Adrenal gland (tissue), 9 donors: ENCODE measurements at regions not wholly inside any gene's neighbourhood (a gene's known extent, or its start where the extent isn't known, plus 50 kb on each side); places are given as distances from the start of the nearest gene placed in this dataset.

ENCODE experiments used
- DNase-seq, 7 donors: peaks; one replicate each; pipeline ENCODE4 v3.0.0-alpha.2; 2019 to 2020
- H3K27ac ChIP-seq, 5 donors: fragments of 200-600 bp; sonication (generic) in 4 of 5; 1 replicate in 3 of 5; 2 replicates in 2 of 5; pipeline versions ENCODE4 v1.5.1 to v1.8.0; 2016 to 2020; ENCODE audit warnings: mild to moderate bottlenecking in 1 of 5
- H3K27me3 ChIP-seq: fragments of 200-600 bp; 2 replicates; pipeline ENCODE4 v1.8.0; 2021
- H3K36me3 ChIP-seq, 2 donors: fragments of 200-600 bp; replicated peaks in 1 of 2; 1 replicate in 1 of 2; 2 replicates in 1 of 2; pipeline versions ENCODE4 v1.5.1 to v1.8.0; 2018 to 2022
- H3K4me1 ChIP-seq, 2 donors: fragments of 200-600 bp; replicated peaks in 1 of 2; 1 replicate in 1 of 2; 2 replicates in 1 of 2; pipeline versions ENCODE4 v1.5.1 to v1.8.0; 2018 to 2021
- H3K4me3 ChIP-seq, 4 donors: fragments of 200-600 bp; sonication (generic) in 3 of 4; one replicate each; pipeline ENCODE4 v1.5.1; 2016 to 2018
- H3K9me3 ChIP-seq, 3 donors: fragments of 200-600 bp; sonication (generic) in 1 of 3; replicated peaks in 1 of 3; 1 replicate in 2 of 3; 2 replicates in 1 of 3; pipeline versions ENCODE4 v1.5.1 to v1.8.0; 2016 to 2021
- CTCF ChIP-seq, 6 experiments: fragments of 450-650 bp in 4 of 6; fragments of 200-600 bp in 2 of 6; sonication (generic) in 1 of 6; IDR thresholded peaks; 1 replicate in 5 of 6; 2 replicates in 1 of 6; pipeline versions ENCODE4 v1.5.1 to v1.8.0; 2016 to 2021; ENCODE audit warnings: antibody characterized with exemption in 6 of 6, mild to moderate bottlenecking in 2 of 6, moderate library complexity in 1 of 6
- POLR2A ChIP-seq, 2 donors: fragments of 450-650 bp; IDR thresholded peaks; one replicate each; pipeline ENCODE4 v1.6.1; 2017; ENCODE audit warnings: antibody characterized with exemption in 2 of 2, mild to moderate bottlenecking in 2 of 2, moderate library complexity in 1 of 2
- WGBS, 4 donors: extraction: QIAGEN DNeasy Blood & Tissue Kit in 2 of 4; methylation state at CpG; one replicate each; pipeline versions ENCODE4 v1.1.5 to v1.1.7; 2013 to 2017; 5-methylcytosine and 5-hydroxymethylcytosine counted together
- intact Hi-C, 2 donors: fragments of 100-400 bp; cut with DNase I; formaldehyde crosslinking; loops; one replicate each; pipeline versions ENCODE4 v1.14.1 to v1.15.0; 2022 to 2023
- donor health status: healthy with polysubstance abuse.
- donor health status: Bipolar disorder and iron deficiency.
- donor health status: DM: yes; HTN: yes; CAD: no.
- donor health status: DM: no; HTN: no; CAD: no.
- donor health status: DM: no; HTN: no; CAD: no.

GRCh38 chr2:52452201-52452600, 1315.4 kb upstream of the CHAC2 start:
- no peak overlapping the region for H3K27ac ChIP-seq
- no peaks in the 10 kb centered on the region for H3K27me3 ChIP-seq
- no peaks in the 10 kb centered on the region for H3K4me1 ChIP-seq
- no peaks in the 10 kb centered on the region for H3K36me3 ChIP-seq
- DNase-seq = no peak
- 75 to 82% (median 78%) methylated on average over 4 of the region's 4 CpGs for WGBS, 4 donors
- intact Hi-C loops = no loop called here
- no peak for TF ChIP-seq CTCF (IDR thresholded peaks at IDR 0.05)
- TF ChIP-seq POLR2A (IDR thresholded peaks at IDR 0.05) = no peak
- H3K4me3 ChIP-seq = no peak overlapping the region
- H3K9me3 ChIP-seq = no peaks in the 10 kb centered on the region

GRCh38 chr2:52445686-52446085, 1321.9 kb upstream of the CHAC2 start:
- intact Hi-C loops = no loop called here
- no peaks in the 10 kb centered on the region for H3K9me3 ChIP-seq
- TF ChIP-seq POLR2A (IDR thresholded peaks at IDR 0.05) (no peak), CTCF (IDR thresholded peaks at IDR 0.05) (no peak)
- H3K27ac ChIP-seq = no peak overlapping the region
- no peaks in the 10 kb centered on the region for H3K36me3 ChIP-seq
- no peak for DNase-seq
- no peaks in the 10 kb centered on the region for H3K4me1 ChIP-seq
- H3K27me3 ChIP-seq = no peaks in the 10 kb centered on the region
- no peak overlapping the region for H3K4me3 ChIP-seq

GRCh38 chr2:52431352-52431760, 1336.2 kb upstream of the CHAC2 start:
- Histone ChIP-seq H3K27me3 (no peaks in the 10 kb centered on the region), H3K9me3 (no peaks in the 10 kb centered on the region), H3K4me1 (no peaks in the 10 kb centered on the region), H3K27ac (no peak overlapping the region), H3K4me3 (no peak overlapping the region), H3K36me3 (no peaks in the 10 kb centered on the region)
- TF ChIP-seq POLR2A (IDR thresholded peaks at IDR 0.05) (no peak), CTCF (IDR thresholded peaks at IDR 0.05) (no peak)
- WGBS, 4 donors = 80 to 89% (median 85%) methylated on average over 4 to 12 of the region's 12 CpGs
- intact Hi-C loops = no loop called here
- DNase-seq = no peak

GRCh38 chr2:52429740-52430139, 1337.9 kb upstream of the CHAC2 start:
- no peaks in the 10 kb centered on the region for H3K4me1 ChIP-seq
- intact Hi-C loops = no loop called here
- WGBS, 4 donors = 45 to 70% (median 51%) methylated on average over 3 of the region's 3 CpGs
- no peak for DNase-seq
- no peaks in the 10 kb centered on the region for H3K36me3 ChIP-seq
- H3K4me3 ChIP-seq = no peak overlapping the region
- no peaks in the 10 kb centered on the region for H3K27me3 ChIP-seq
- TF ChIP-seq CTCF (IDR thresholded peaks at IDR 0.05) = no peak
- no peak for TF ChIP-seq POLR2A (IDR thresholded peaks at IDR 0.05)
- no peaks in the 10 kb centered on the region for H3K9me3 ChIP-seq
- H3K27ac ChIP-seq = no peak overlapping the region
